A172 (cell line): ENCODE measurements at regions not wholly inside any gene's neighbourhood (a gene's known extent, or its start where the extent isn't known, plus 50 kb on each side); places are given as distances from the start of the nearest gene placed in this dataset.
A peak's percentile ranks its signal among the peaks of the same experiment; 100 is the strongest.
"Not testable (repeated sequence)": the region's sequence is repeated elsewhere in the genome, so short reads cannot be mapped to it uniquely, and the experiment has no call there.

Experiments
- DNase-seq: peaks from one replicate; pipeline ENCODE4 v3.0.0-alpha.2; 2015; ENCODE audit warnings: low spot score

DNA sequence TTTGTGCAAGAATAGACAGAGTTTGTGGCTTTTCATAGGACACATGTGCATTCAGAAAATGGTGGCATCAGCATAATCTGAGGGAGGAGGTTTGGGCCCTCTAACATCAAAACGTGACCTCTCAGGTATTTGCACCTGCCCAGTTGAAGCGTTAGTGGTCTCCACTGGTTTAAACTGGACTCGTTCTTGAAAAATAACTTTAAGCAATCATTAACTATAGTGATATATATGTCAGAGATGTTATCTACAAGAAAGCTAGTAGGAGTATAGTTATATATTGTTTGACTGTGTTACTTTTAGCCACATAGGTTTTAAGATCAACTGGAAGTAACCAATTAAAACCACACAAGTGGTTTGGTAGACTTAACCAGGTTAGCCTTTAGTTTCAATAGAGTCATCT is 607.4 kb downstream of the MAFB start:
- DNase-seq, result no peak

DNA sequence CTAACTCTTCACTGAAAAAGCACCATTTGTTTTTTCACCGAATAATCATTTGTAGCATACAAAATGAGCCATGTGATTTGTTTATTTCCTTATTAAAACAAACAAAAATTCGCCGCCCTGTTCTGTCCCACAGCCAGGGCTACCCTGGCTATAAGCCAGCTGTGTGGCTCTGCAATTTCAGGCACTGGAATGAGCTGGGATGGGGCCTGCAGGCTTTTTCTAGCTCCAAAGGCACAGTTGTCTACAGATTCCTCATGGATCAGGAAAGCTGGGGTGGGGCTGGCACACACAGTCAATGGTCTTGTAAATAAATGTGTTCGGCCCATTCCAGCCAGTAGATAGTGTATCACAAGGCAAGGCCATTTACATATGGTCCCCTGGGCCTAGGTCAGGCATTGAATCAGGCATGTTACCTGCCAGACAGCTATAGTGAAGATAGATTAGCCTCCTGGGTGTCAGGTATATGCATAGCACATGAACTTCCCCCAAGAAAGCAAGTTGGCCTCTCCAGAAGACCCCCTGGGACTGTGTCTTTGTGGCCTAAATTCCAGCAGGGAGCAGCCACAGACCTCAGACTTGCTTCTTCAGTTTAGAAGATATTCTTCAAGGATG is 608.9 kb downstream of the MAFB start:
- DNase-seq, result no peak

DNA sequence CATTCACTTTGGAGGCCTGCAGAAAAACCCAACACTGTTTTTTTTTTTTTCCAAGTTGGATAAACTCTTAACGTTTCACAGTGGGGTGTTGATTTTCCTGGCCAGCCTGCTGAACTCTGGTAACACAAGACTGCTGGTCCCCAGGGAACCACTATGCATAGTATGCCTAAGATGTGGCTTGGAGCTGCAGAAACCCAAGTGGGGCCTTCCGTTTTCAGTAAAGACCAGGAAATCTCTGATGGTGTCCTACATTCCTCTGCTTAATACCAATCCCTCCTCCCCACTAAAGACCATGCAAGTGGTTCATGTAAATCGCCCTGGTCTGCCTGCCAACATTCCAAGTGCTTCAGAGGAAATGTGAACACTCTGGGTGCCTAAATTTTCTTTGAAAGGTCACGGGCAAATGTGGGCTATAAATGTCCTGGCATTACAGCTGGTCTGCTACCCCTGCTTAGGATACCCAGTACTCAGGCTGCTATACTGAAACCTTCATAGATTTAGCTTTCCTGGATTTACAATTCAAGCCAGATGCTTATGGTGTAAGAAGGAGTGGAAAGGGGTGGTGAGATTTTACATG is 615.4 kb downstream of the MAFB start:
- DNase-seq, result no peak

DNA sequence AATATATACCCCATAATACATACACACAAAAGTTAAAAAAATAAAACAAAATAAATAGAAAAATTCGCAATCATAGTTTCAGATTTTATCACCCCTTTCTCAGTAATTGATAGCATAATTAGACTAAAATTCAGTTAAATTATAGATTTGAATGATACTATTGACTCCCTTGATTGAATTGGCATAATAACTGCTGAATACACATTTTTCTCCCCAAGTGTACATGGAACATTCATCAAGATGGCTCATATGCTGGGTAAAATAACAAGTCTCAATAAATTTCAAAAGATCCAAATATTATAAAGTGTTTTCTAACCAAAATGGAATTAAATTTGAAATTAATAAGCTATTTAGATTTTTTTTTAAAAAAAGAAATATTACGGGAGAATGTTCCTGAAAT is 616.1 kb downstream of the MAFB start:
- no peak for DNase-seq

DNA sequence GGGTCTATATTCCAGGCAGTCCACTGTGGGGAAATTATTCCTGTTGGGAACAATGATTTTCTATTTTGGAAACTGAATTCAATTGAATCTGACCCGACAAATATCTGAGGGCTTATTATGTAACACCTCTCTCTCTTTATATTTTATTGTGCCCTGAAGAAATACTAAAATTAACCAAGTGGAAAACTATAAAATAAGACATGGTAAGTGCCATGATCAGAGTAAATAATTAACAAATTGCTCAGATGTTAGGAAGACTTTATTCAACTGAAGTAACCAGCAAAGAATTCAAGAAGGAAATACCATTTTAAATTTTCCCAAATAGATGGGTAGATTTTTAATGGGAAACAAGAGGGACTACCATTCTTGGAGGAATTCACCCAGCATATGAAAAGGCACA is 632.9 kb downstream of the MAFB start:
- no peak for DNase-seq

DNA sequence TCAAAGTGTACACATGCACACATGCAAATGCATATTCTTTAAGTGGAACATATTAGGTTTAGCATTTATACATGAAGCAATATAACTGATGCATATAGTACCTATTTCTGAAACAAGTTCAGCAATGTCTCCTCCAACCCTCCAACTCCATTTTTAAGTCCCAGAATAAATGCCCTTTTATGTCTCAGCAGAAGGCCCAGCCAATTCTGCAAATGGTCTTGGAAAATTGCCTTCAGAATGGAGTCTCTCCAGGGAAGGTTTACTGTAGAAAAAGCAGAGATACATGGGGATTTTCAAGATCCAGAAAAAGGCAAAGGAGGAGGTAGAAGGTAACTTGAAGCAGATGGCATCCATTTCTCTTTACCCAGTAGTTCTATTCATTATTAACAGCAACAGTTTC is 633.3 kb downstream of the MAFB start:
- no peak for DNase-seq

DNA sequence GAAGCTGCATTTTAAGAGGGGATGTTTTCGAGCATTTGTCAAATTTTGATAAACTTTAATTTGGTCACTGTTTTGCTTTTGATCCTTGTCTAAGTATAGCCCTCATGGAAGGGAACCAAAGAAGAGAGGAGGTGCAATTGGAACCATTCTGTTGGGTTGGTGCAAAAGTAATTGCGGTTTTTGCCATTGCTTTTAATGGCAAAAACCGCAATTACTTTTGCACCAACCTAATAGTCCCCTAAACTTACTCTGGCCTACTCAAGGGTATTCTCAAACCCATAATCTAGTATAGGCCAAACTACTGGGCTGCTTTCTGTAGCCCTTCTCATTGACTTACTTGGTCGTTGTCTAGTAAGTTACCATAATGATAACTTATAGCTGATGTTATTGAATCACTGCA is 634.7 kb downstream of the MAFB start:
- no peak for DNase-seq

DNA sequence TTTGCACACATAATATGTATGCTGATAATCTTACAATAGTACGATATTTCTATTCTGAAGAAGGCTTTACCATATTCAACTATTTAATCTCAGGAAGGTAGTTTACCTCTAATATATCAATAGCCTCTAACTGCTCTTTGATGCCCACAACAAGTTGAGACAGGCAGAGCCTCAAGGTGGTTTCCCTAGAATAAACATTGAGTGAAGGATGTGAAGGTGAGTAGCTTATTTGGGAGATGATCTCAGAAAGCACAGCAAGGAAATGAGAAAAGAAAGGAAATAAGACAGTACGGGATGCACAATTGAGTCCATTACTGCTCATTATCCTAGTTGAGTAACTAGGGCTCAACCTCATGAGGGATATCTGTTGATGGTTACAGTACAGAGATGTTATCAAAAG is 638.4 kb downstream of the MAFB start:
- DNase-seq, result no peak

DNA sequence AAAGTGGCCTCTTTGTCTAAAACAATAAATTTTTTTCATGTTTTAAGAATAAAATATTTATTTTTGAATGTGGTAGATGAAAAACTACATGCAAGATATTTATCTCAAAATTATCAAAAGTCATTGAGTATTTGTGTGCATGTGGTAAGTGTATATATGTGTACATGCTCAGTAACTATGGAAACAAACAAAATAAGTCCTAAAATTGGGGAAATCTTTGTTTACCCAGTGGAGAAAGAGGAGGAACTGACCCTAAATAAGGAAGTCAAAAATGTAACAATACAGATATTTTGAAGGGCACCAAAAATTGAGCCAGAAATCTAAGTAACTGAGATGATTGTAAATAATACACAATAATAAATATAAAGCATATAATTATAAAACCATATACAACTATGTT is 639.2 kb downstream of the MAFB start:
- DNase-seq, result no peak

DNA sequence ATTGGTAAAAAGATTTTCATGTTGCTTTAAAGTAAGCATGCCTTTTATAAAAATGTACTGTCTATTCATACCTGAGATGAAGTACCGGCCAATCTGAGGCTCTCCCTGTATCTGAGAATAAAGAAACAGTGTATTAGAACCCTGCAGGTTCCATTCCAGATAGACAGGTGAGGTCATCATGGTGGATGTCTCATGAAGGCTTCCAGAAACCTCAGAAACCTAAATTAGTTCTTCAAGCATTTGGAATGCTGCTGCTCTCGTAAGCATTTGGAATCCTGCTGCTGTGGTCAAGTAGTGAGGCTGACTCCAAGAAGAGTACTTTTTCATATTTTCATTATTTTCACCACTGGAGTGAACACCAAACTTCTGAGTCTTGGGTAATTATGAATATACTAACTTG is 642.3 kb downstream of the MAFB start:
- DNase-seq, result no peak

DNA sequence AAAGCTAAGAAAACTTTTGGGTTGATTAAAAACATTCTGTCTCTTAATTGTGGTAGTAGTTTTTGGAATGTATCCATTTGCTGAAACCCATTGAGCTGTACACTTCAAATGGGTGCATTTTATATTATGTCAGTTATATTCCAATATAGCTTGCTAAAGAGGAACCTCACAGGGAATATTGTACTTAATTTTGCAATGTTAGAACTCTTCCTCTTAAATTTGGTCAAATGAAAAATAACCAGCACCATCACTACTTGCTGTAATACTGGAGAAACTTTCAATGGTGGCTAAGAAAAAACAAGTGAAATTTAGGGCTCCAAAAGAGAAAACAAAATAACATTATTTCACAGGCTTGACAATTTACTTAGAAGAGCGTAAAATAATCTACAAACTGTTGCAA is 651.5 kb downstream of the MAFB start:
- no peak for DNase-seq

DNA sequence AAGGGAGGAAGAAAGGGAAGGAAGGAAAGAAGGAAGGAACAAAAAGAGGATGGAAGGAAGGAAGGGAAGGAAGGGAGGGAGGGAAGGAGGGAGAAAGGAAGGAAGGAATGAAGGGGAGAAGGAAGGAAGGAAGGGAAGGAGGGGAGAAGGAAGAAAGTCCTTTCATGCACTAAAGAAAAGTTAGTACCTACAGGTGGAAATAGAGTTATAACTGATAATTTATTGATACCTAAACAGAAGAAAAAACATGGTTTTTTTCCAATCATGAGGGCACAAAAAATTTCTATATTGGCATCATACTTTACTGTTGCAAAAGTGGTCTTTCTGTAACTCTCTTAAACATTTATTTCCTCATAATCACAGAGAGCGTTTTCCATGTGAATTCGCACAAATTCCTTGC is 659.4 kb downstream of the MAFB start:
- DNase-seq, result no peak

DNA sequence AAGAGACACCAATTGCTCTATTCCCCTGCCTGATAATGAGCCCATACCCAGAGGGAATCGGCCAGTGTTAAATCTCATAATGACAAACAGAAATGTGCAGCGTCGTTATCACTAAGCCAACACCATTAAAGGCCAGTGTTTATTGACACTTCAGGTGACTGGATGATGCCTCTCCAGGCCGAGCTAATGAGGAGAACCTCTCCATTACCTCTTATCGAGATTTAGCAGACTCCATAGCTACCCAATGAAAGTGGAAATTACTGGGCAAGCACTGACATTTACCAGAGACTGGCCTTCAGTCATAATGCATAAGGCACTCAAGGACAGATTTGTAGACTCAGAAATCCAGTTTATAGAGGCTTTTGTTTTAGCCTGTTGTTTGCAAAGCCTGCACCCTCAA is 669.5 kb downstream of the MAFB start:
- no peak for DNase-seq

DNA sequence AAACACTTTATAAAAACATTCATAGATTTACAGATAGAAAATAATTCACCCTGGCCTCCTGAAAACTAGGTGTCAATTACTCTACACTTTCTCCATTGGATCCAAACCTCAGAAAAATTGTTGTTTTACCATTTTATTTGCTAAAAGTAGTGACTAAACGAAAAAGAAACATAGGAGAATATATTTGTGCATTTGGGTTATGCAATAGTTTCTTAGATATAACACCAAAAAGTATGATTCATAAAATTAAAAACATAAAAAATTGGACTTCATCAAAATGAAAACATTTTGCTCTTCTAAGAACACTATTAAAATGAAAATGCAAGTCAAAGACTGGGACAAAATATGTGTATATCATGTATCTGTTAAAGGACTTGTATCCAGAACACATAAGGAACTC is 671.3 kb downstream of the MAFB start:
- no peak for DNase-seq

DNA sequence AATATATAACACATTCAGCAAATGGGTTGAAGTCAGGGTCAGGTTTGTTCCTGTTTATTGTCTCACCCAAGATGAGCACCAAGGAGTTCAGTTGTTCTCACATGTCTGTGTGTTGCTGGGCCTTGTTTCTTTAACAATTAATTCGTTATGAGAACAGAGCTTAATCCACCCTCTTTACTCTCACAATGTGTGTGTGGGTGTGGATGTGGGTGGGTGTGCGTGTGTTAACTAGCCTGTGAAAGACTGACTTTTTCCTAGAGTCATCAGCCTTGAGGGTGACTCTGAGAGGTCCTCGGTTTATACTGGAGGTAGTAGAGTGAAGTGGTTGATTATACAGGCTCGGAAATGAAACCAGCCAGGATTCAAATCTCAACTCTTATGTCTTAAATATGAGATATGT is 672.1 kb downstream of the MAFB start:
- no peak for DNase-seq

DNA sequence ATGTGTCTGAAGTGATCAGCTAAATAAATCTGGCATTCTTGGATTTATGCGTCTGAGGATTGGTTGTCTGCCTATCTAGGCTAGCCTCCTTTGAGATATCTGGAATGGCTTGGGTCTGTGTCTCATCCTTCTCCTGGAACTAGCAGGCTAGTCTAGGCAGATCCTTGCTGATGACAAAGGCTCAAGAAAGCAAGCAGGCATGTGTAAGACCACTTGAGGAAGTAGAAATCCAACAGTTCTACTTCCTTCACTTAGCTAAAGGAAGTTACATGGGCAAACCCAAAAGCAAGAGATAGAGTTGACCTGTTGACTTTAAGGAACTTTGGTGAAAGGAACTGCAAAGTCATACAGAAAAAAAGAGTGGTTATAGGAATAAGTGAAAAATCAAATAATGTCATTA is 672.6 kb downstream of the MAFB start:
- no peak for DNase-seq

DNA sequence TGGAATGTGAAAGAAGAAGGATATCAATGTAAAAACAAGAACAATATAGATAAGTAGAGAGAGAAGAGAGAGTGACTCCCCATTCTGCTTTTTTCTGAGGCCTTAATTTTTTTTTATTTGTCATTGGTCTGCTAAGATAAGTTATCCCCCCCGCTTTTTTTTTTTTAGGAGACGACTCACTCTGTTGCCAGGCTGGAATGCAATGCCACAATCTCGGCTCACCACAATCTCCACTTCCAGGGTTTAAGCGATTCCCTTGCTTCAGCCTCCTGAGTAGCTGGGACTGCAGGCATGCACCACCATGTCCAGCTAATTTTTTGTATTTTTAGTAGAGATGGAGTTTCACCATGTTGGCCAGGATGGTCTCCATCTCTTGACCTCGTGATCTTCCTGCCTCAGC is 677.0 kb downstream of the MAFB start:
- DNase-seq, result not testable (repeated sequence)

DNA sequence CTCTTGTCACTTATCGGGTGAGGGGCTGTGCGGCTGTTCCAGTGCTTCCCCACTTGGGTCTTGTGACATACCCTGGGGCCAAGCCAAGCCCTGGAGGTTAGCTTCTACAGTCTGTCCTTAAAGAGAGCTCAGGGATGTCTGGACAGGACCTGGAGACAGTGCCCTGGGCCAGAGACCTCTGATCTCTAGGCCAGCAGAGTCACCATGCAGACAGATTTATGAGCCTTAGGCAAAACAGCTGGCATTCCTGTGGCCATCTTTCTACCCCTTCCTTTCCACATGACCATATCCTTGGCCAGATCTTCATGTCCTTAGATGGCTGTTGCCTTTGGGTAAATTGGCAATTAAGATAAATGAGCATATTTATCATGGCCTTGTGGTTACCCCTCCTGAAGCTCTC is 678.6 kb downstream of the MAFB start:
- DNase-seq, result peak; percentile 63

DNA sequence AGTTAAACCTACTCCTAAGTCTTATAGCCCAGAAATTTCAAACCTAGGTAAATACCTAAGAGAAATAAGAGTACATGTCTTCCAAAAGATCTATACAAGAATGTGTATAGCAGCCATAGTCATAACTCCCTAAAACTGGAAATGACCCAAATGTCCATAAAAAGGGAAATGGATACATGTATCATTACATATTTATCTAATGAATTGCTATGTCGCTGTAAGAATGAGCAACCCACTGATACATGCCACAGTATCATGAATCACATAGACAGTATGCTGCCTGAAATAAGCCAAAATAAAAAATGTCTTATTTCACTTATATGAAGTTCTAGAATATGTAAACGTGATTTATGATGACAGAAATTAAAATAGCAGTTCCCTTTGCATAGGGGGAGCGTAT is 679.5 kb downstream of the MAFB start:
- no peak for DNase-seq

DNA sequence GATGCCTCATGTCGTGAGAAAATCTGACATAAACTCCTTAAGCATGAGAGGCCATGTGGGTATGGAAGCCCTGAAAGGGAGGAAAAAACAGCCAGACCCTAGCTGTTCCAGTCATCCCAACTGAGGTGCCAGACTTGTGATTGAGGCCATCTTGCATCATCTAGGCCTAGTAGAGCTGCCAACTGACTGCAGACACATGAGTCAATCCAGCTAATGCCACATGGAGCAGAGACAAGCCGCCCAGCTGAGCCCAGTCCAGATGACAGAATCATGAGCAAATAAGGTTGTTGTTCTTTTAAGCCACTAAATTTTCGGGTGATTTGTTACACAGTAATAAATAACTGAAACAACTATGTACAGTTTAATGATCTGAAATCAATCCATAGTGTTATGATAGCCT is 680.9 kb downstream of the MAFB start:
- DNase-seq, result peak; percentile 58

DNA sequence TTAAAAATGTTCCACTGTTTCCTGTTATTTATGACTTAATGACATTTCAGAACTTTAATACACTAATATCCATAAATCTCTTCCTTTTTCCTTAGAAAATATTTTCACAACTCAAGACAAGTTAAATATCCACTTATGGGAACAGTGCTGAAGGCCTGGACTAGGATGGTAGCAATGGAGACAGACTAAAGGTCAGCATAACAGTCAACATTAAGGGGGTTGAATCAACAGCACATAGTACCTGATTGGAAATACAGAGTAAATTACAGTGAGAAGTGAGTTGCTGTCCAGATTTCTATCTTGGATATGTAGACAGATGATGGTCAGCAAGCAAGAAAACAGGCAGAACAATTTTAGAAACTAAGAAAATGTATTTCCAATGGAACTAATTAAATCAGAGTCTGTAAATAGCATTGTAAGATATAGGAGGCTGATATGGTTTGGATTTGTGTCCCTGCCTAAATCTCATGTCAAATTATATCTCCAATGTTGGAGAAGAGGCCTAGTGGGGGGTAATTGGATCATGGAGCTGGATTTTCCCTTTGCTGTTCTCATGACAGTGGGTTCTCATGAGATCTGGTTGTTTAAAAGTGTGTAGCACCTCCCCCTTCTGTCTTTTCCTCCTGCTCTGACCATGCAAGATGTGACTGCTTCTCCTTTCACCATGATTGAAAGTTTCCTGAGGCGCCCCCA is 682.7 kb downstream of the MAFB start:
- DNase-seq, result no peak

DNA sequence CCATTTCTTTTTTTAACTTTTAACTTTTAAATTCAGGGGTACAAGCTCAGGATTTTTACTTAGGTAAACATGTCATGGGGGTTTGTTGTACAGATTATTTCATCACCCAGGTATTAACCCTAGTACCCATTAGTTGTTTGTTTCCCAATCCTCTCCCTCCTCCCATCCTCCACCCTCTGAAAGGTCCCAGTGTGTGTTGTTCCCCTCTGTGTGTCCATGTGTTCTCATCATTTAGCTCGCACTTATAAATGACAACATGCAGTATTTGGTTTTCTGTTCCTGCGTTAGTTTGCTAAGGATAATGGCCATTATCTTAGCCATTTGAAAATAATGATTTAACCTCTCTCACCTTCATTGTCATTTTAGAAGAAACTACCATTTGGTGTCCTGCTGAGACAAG is 684.9 kb downstream of the MAFB start:
- not testable (repeated sequence) for DNase-seq

DNA sequence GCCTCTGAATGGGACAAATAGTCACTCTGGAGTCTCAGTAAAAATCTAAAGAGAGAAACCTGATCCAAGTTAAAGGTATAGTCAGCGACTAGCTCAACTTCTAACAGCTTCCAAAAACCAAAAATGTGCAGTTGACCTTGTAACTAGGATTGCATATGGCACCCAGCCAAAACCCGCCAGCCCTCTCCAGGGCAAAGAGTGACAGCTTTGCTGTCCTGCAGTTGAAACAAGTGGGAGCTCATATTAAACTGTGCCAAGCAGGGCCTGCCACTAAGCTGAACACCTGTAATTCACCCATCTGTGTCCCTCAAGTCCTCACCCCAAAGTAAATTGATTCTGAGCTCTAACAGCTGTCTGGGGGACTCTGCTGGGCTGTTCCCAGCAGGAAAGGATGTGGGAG is 695.3 kb downstream of the MAFB start:
- no peak for DNase-seq

DNA sequence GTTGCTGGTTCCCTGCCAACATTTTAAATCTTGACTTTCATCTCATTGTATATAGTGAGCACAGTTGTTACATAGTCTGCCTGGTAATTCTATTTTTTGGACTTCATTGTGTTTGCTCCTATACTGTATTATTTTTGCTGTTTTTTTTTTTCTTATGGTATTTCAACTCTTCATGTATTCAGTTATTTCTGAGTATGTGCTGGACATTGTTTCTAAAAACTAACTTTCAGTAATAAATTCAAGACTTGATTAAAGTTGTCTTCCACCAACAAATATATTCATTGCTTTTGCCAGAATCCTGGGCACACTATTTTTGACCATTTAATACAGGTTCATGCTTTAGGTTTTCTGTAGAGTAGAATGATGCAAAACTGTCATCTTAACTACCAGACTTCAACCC is 698.3 kb downstream of the MAFB start:
- no peak for DNase-seq
